HG03064 (cell line): ENCODE measurements at regions not wholly inside any gene's neighbourhood (a gene's known extent, or its start where the extent isn't known, plus 50 kb on each side); places are given as distances from the start of the nearest gene placed in this dataset.
"Not testable (repeated sequence)": the region's sequence is repeated elsewhere in the genome, so short reads cannot be mapped to it uniquely, and the experiment has no call there.

Experiments used
- ATAC-seq: cut with Tn5 transposase; IDR thresholded peaks from one replicate; pipeline ENCODE4 v1.9.1; 2021; ENCODE audit warnings: low read depth; ENCODE audit not compliant: unreplicated experiment

- no peak for ATAC-seq
Measured at GRCh38 chr6:121593011-121593641, 157.7 kb downstream of the GJA1 start.

- ATAC-seq: no peak
Measured at GRCh38 chr6:121594053-121594452, 158.6 kb downstream of the GJA1 start.

GRCh38 chr6:121595646-121596045, 160.2 kb downstream of the GJA1 start:
- no peak for ATAC-seq

- no peak for ATAC-seq
Measured at GRCh38 chr6:121596441-121596840, 161.0 kb downstream of the GJA1 start.

GRCh38 chr6:121597654-121598053, 162.2 kb downstream of the GJA1 start:
- no peak for ATAC-seq

GRCh38 chr6:121599331-121599730, 163.9 kb downstream of the GJA1 start:
- not testable (repeated sequence) for ATAC-seq

- no peak for ATAC-seq
Measured at GRCh38 chr6:121600389-121601168, 165.1 kb downstream of the GJA1 start.

- ATAC-seq: no peak
Measured at GRCh38 chr6:121603486-121603885, 168.0 kb downstream of the GJA1 start.

GRCh38 chr6:121607721-121608120, 172.3 kb downstream of the GJA1 start:
- ATAC-seq: no peak

- no peak for ATAC-seq
Measured at GRCh38 chr6:121608270-121608669, 172.8 kb downstream of the GJA1 start.

GRCh38 chr6:121609281-121609680, 173.8 kb downstream of the GJA1 start:
- no peak for ATAC-seq

- no peak for ATAC-seq
Measured at GRCh38 chr6:121612927-121613326, 177.5 kb downstream of the GJA1 start.

- no peak for ATAC-seq
Measured at GRCh38 chr6:121614115-121614514, 178.7 kb downstream of the GJA1 start.

GRCh38 chr6:121615493-121615892, 180.0 kb downstream of the GJA1 start:
- ATAC-seq: no peak

GRCh38 chr6:121616406-121616805, 181.0 kb downstream of the GJA1 start:
- ATAC-seq: no peak

- ATAC-seq: no peak
Measured at GRCh38 chr6:121617388-121617787, 181.9 kb downstream of the GJA1 start.

- no peak for ATAC-seq
Measured at GRCh38 chr6:121619013-121619412, 183.6 kb downstream of the GJA1 start.

GRCh38 chr6:121619987-121620740, 184.7 kb downstream of the GJA1 start:
- ATAC-seq: no peak

- ATAC-seq: no peak
Measured at GRCh38 chr6:121627761-121628160, 192.3 kb downstream of the GJA1 start.

- ATAC-seq: no peak
Measured at GRCh38 chr6:121630716-121631115, 195.3 kb downstream of the GJA1 start.

- not testable (repeated sequence) for ATAC-seq
Measured at GRCh38 chr6:121631752-121632151, 196.3 kb downstream of the GJA1 start.
